ENCODE measurements at regions not wholly inside any gene's neighbourhood (a gene's known extent, or its start where the extent isn't known, plus 50 kb on each side); places are given as distances from the start of the nearest gene placed in this dataset.

GRCh38 chr3:151604891-151605290 lies 128.8 kb upstream of the AADACL2 start:
- TF ChIP-seq CTCF (conservative IDR thresholded peaks at IDR 0.05): no peak
- no peak for TF ChIP-seq EZH2 (IDR thresholded peaks at IDR 0.05; ENCODE audit: low read depth)

Data from PC-9 (cell line).